H1 (cell line): ENCODE measurements at regions not wholly inside any gene's neighbourhood (a gene's known extent, or its start where the extent isn't known, plus 50 kb on each side); places are given as distances from the start of the nearest gene placed in this dataset.

Source experiments
- CTCF ChIA-PET: fragments of 300-600 bp; sonication (Branson Sonifier 250); formaldehyde crosslinking; loops from one replicate; lab custom pipeline; 2021; ENCODE audit not compliant: partially characterized antibody; lab: Charles Lee
- POLR2A ChIA-PET: fragments of 300-600 bp; sonication (Branson Sonifier 250); formaldehyde crosslinking; loops from one replicate; lab custom pipeline; 2021; ENCODE audit warnings: inconsistent platforms; ENCODE audit not compliant: partially characterized antibody; lab: Charles Lee
- DNase-seq, 2 experiments: peaks; one replicate each; pipeline versions ENCODE4 v3.0.0 to v3.0.0-alpha.2; 2010 to 2022; ENCODE audit warnings: low spot score in 2 of 2, low read depth in 1 of 2, mixed read lengths in 1 of 2
- FAIRE-seq: peaks from 2 replicates; lab custom pipeline; 2011; peaks lifted over from hg19 to GRCh38; lab: Jason Lieb, UNC
- H2AFZ ChIP-seq: 2 replicates; pipeline ENCODE4 v1.8.1; 2012; ENCODE audit warnings: low read length, inconsistent platforms
- H2AK5ac ChIP-seq: 2 replicates; pipeline ENCODE4 v1.6.1; 2013; ENCODE audit warnings: low read depth, low read length
- H2BK120ac ChIP-seq: replicated peaks from 2 replicates; pipeline ENCODE3; 2013; ENCODE audit warnings: low read depth, low read length, inconsistent platforms
- H2BK12ac ChIP-seq: 2 replicates; pipeline ENCODE4 v1.6.1; 2013; ENCODE audit warnings: low read depth, low read length
- H2BK15ac ChIP-seq: 2 replicates; pipeline ENCODE4 v1.6.1; 2013; ENCODE audit warnings: low read length
- H2BK20ac ChIP-seq: 2 replicates; pipeline ENCODE4 v1.6.1; 2013; ENCODE audit warnings: low read length
- H2BK5ac ChIP-seq: 2 replicates; pipeline ENCODE4 v1.6.1; 2013; ENCODE audit warnings: low read depth, low read length
- H3K14ac ChIP-seq: 2 replicates; pipeline ENCODE4 v1.6.1; 2013; ENCODE audit warnings: inconsistent platforms; ENCODE audit not compliant: insufficient read length
- H3K18ac ChIP-seq: 2 replicates; pipeline ENCODE4 v1.6.1; 2013; ENCODE audit warnings: low read length; ENCODE audit errors: extremely low read depth
- H3K23ac ChIP-seq: 2 replicates; pipeline ENCODE4 v1.6.1; 2013; ENCODE audit warnings: inconsistent platforms; ENCODE audit not compliant: insufficient read length
- H3K23me2 ChIP-seq: 2 replicates; pipeline ENCODE4 v1.6.1; 2013; ENCODE audit warnings: low read depth, low read length
- H3K27ac ChIP-seq: 2 replicates; pipeline ENCODE4 v1.6.1; 2011; ENCODE audit warnings: low read depth, low read length, inconsistent platforms
- H3K27me3 ChIP-seq, 4 experiments: replicated peaks in 1 of 4; 1 replicate in 1 of 4; 2 replicates in 3 of 4; pipeline versions ENCODE4 v1.6.1 to v1.8.1; 2011 to 2013; ENCODE audit warnings: low read length in 3 of 4, mild to moderate bottlenecking in 3 of 4, inconsistent platforms in 2 of 4, mixed read lengths in 2 of 4, moderate library complexity in 1 of 4; ENCODE audit not compliant: control insufficient read depth in 3 of 4, insufficient read depth in 3 of 4; ENCODE audit errors: extremely low read depth in 1 of 4
- H3K36me3 ChIP-seq, 4 experiments: 2 replicates each; pipeline versions ENCODE4 v1.6.1 to v1.8.1; 2011 to 2013; ENCODE audit warnings: mild to moderate bottlenecking in 4 of 4, low read length in 3 of 4, moderate library complexity in 2 of 4, control low read depth in 1 of 4, inconsistent platforms in 1 of 4; ENCODE audit not compliant: insufficient read depth in 4 of 4, control insufficient read depth in 2 of 4
- H3K4ac ChIP-seq: replicated peaks from 2 replicates; pipeline ENCODE3; 2013; ENCODE audit warnings: low read length, low read depth, mixed read lengths, inconsistent platforms; ENCODE audit not compliant: insufficient read length
- H3K4me1 ChIP-seq, 4 experiments: replicated peaks in 1 of 4; 1 replicate in 1 of 4; 2 replicates in 3 of 4; pipeline versions ENCODE4 v1.6.1 to v1.8.1; 2011 to 2013; ENCODE audit warnings: low read length in 3 of 4, inconsistent platforms in 2 of 4, mixed read lengths in 1 of 4; ENCODE audit not compliant: insufficient read depth in 4 of 4, control insufficient read depth in 3 of 4
- H3K4me2 ChIP-seq, 2 experiments: 2 replicates each; pipeline versions ENCODE4 v1.6.1 to v1.8.1; 2011 to 2013; ENCODE audit warnings: low read depth in 2 of 2, low read length in 2 of 2, control low read depth in 1 of 2, inconsistent platforms in 1 of 2, mild to moderate bottlenecking in 1 of 2; ENCODE audit not compliant: insufficient read depth in 1 of 2
- H3K4me3 ChIP-seq, 4 experiments: fragments of 200-600, 300-600 bp in 1 of 4; sonication (generic), shearing (Covaris generic), sonication (Bioruptor Twin) in 1 of 4; 2 replicates each; pipeline versions ENCODE4 v1.5.1 to v1.8.1; 2011 to 2016; ENCODE audit warnings: low read length in 4 of 4, low read depth in 3 of 4, control low read depth in 2 of 4, inconsistent platforms in 2 of 4, mild to moderate bottlenecking in 2 of 4, mixed read lengths in 1 of 4, moderate library complexity in 1 of 4; ENCODE audit not compliant: insufficient read depth in 2 of 4; ENCODE audit errors: extremely low read depth in 1 of 4
- H3K56ac ChIP-seq: replicated peaks from 2 replicates; pipeline ENCODE3; 2013; ENCODE audit warnings: low read depth, mild to moderate bottlenecking, mixed read lengths, low read length, inconsistent platforms; ENCODE audit not compliant: insufficient read length
- H3K79me1 ChIP-seq: 2 replicates; pipeline ENCODE4 v1.6.1; 2013; ENCODE audit warnings: low read depth, low read length, control low read depth
- H3K79me2 ChIP-seq, 2 experiments: 2 replicates each; pipeline versions ENCODE4 v1.6.1 to v1.8.1; 2012 to 2013; ENCODE audit warnings: low read length in 2 of 2, mild to moderate bottlenecking in 2 of 2, inconsistent platforms in 1 of 2; ENCODE audit not compliant: insufficient read depth in 2 of 2, control insufficient read depth in 1 of 2
- H3K9ac ChIP-seq, 4 experiments: replicated peaks in 1 of 4; 1 replicate in 1 of 4; 2 replicates in 3 of 4; pipeline versions ENCODE4 v1.6.1 to v1.8.1; 2011 to 2013; ENCODE audit warnings: low read depth in 3 of 4, low read length in 3 of 4, control low read depth in 2 of 4, mild to moderate bottlenecking in 2 of 4, moderate library complexity in 2 of 4, inconsistent platforms in 1 of 4; ENCODE audit errors: extremely low read depth in 1 of 4
- H3K9me3 ChIP-seq, 2 experiments: 2 replicates each; pipeline versions ENCODE4 v1.6.1 to v1.8.1; 2012 to 2013; ENCODE audit warnings: mild to moderate bottlenecking in 2 of 2, moderate library complexity in 2 of 2, control low read depth in 1 of 2, inconsistent platforms in 1 of 2, low read depth in 1 of 2, low read length in 1 of 2, mixed read lengths in 1 of 2; ENCODE audit not compliant: insufficient read depth in 2 of 2
- H4K20me1 ChIP-seq, 2 experiments: replicated peaks in 1 of 2; 2 replicates each; pipeline versions ENCODE3 to v1.8.1; 2011 to 2013; ENCODE audit warnings: inconsistent platforms in 2 of 2, low read length in 2 of 2, mild to moderate bottlenecking in 1 of 2; ENCODE audit not compliant: insufficient read depth in 2 of 2, control insufficient read depth in 1 of 2
- H4K5ac ChIP-seq: 2 replicates; pipeline ENCODE4 v1.6.1; 2013; ENCODE audit warnings: low read length, low read depth, mixed read lengths, inconsistent platforms; ENCODE audit not compliant: insufficient read length
- H4K8ac ChIP-seq: 2 replicates; pipeline ENCODE4 v1.8.0; 2013; ENCODE audit warnings: mild to moderate bottlenecking, moderate library complexity, low read length, inconsistent platforms; ENCODE audit not compliant: insufficient read depth; ENCODE audit errors: extremely low read depth
- H4K91ac ChIP-seq: replicated peaks from 2 replicates; pipeline ENCODE3; 2013; ENCODE audit warnings: low read length, mixed read lengths, inconsistent platforms; ENCODE audit not compliant: insufficient read length
- SIRT6 ChIP-seq: IDR thresholded peaks from one replicate; pipeline ENCODE4 v1.7.1; 2012; ENCODE audit warnings: low read length, inconsistent platforms
- WGBS, 2 experiments: shearing (Covaris generic) in 1 of 2; methylation state at CpG; one replicate each; pipeline versions ENCODE4 v1.1.6 to v1.1.7; 2013 to 2015; ENCODE audit warnings: low lambda C conversion rate in 2 of 2, mixed read lengths in 2 of 2, inconsistent platforms in 1 of 2, low coverage in 1 of 2, missing lambda C conversion rate in 1 of 2; ENCODE audit not compliant: insufficient replicate concordance in 2 of 2, insufficient coverage in 1 of 2, insufficient read length in 1 of 2; ENCODE audit errors: extremely low coverage in 1 of 2, missing lambda C conversion rate in 1 of 2; 5-methylcytosine and 5-hydroxymethylcytosine counted together

- H2AK5ac ChIP-seq, result no peak overlapping the region
- no peak overlapping the region for H3K4me2 ChIP-seq
- no peak overlapping the region for H3K56ac ChIP-seq
- no peak overlapping the region for H4K8ac ChIP-seq
- H2BK15ac ChIP-seq, result no peak overlapping the region
- no peaks in the 10 kb centered on the region for H3K23me2 ChIP-seq
- H4K5ac ChIP-seq, result no peak overlapping the region
- no peaks in the 10 kb centered on the region for H3K9me3 ChIP-seq
- no peaks in the 10 kb centered on the region for H4K20me1 ChIP-seq
- no peak overlapping the region for H3K27ac ChIP-seq
- no peak overlapping the region for H2BK20ac ChIP-seq
- H3K36me3 ChIP-seq, result no peaks in the 10 kb centered on the region
- TF ChIP-seq SIRT6, result no peak
- no peak overlapping the region for H2AFZ ChIP-seq
- ChIA-PET POLR2A (no interaction called here), CTCF (interaction anchor here (1.2 kb wide), 3 partner anchors 22 to 34 kb away, joined by 3 to 4 read pairs (median 4); no protein-coding TSS in a partner anchor)
- WGBS, 2 experiments, result 80% methylated on average over 6 of the region's 6 CpGs; no CpG with 5 or more reads in 1 of the 2 experiments
- no peak overlapping the region for H3K4me3 ChIP-seq
- H3K79me2 ChIP-seq, result no peaks in the 10 kb centered on the region
- no peak overlapping the region for H3K9ac ChIP-seq
- H3K23ac ChIP-seq, result no peak overlapping the region
- H3K27me3 ChIP-seq, result no peaks in the 10 kb centered on the region
- FAIRE-seq (no peak), DNase-seq (no peak)
- H4K91ac ChIP-seq, result no peak overlapping the region
- no peaks in the 10 kb centered on the region for H3K4me1 ChIP-seq
- no peaks in the 10 kb centered on the region for H3K79me1 ChIP-seq
- H3K18ac ChIP-seq, result no peak overlapping the region
- H3K4ac ChIP-seq, result no peak overlapping the region
- no peak overlapping the region for H2BK12ac ChIP-seq
- no peak overlapping the region for H2BK120ac ChIP-seq
- H2BK5ac ChIP-seq, result no peak overlapping the region
- H3K14ac ChIP-seq, result no peak overlapping the region
Observed at GRCh38 chr3:27861046-27862036, 139.2 kb upstream of the EOMES start.
